ENCODE measurements at regions not wholly inside any gene's neighbourhood (a gene's known extent, or its start where the extent isn't known, plus 50 kb on each side); places are given as distances from the start of the nearest gene placed in this dataset.
A peak's percentile ranks its signal among the peaks of the same experiment; 100 is the strongest.

DNA sequence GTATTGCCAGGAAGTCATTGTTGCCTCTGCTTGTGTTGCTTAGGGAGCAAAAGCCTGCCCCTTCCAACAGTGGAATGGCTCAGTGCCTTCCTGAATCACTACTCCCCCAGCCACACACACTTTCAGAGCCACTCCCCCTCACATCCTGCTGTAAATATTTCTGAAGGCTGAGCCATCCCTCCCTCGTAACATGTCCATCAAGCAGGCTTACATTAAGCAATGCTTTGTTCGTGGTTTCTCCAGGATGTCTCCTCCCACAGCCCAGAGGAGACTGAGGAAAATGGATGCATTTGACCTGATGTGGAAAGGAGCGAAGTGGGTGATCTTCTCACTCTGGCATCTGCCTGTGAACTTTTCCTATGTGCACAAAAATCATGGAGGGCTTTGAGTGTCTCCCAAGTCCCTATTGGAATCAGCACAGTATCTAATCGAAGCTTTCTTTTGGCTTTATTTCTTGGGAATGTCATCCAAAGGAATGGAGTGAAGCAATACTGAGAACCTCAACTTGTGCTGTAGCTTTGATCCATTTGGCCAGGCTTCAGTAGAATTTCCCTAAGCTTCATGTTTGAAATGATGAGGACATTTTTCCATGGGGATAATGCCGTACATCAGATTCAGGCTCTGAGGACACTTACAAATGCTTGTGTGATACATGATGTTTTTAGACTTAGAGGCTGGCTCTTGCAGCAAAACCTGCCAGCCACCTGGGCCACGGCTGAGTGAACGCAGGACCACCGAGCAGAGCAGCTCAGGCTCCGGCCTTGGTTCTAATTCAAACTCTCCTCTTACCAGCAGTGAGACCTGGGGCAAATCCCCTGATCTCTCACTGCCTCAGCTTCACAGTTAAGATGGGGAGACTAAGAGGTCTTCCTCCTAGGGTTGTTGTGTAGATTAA lies 389.1 kb downstream of the ENC1 start:
- peak; percentile 86 to 90 for DNase-seq

DNA sequence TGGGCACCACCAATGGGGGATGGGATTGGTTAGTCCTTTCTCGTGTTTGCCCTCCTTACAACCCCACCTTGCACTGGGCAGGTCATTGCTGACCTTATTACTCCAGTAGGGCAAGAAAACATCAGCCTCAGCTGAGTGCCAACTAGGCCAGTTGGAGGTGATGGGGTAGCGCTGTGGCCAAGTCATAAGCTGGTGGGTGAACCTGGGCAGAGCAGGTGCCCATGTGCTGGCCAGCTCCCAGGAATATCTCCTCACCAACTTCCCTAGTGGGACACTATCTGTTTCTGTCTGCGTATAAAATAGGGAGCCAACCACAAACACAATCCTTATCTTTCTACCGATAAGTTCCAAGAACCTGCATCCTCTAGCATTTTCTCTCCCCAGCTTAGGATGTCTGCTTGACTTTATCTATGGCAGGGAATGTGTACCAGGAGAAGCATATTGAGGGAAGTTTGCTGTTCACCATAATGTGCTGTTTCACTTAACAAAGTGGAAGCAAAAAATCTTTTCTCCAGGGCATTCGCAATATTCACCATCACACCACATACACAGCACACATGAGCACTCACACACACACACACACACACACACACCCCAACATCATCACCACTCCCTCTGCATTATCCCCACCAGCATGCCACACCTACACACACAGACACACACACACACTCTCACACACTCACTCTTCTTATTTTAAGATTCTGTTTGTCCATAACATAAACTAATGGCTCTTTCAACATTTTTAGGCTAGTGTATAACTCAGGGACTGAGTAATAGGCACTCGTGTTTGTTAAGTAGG lies 390.0 kb downstream of the ENC1 start:
- DNase-seq: no peak

- no peak for DNase-seq
These were observed 392.0 kb downstream of the ENC1 start for GRCh38 chr5:74248576-74248975.

GRCh38 chr5:74244406-74244805 lies 396.1 kb downstream of the ENC1 start:
- DNase-seq: no peak

- no peak for DNase-seq
These were observed 396.9 kb downstream of the ENC1 start for GRCh38 chr5:74243634-74244033.

DNA sequence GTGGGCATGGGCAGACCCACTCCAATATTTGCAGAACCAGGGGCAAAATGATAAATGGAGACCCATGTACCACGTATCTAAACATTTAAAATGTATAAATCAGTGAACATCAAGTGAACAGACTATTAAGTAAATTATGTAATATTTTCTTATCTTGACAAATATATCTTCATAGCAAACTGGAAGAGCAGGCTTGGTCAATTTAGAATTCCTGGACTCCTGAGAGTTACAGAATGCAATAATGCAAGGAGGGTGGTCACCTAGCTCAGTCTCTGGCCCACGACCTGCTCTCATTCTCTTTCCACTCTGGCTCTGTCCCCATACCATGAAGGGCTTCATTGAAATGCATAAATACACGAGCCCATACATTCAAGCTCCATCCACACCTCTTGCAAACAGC lies 398.0 kb downstream of the ENC1 start:
- DNase-seq: no peak

DNA sequence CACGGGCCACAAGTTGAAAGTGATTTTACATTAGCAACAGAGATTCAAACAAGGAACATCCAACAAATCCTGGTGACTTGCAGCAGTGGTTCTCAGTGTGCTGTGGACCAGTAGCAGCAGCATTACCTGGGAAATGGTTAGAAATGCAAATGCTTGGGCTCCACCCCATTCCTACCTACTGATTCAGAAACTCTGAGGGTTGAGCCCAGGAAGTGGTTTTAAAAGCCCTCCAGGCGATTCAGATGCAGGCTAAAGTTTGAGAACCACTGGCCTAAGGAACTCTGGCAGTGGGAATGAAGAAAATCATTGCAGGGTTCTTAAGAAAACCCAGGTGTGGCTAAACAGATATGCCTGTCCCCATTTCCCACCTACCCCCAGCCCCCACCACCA lies 398.8 kb downstream of the ENC1 start:
- DNase-seq: no peak

DNA sequence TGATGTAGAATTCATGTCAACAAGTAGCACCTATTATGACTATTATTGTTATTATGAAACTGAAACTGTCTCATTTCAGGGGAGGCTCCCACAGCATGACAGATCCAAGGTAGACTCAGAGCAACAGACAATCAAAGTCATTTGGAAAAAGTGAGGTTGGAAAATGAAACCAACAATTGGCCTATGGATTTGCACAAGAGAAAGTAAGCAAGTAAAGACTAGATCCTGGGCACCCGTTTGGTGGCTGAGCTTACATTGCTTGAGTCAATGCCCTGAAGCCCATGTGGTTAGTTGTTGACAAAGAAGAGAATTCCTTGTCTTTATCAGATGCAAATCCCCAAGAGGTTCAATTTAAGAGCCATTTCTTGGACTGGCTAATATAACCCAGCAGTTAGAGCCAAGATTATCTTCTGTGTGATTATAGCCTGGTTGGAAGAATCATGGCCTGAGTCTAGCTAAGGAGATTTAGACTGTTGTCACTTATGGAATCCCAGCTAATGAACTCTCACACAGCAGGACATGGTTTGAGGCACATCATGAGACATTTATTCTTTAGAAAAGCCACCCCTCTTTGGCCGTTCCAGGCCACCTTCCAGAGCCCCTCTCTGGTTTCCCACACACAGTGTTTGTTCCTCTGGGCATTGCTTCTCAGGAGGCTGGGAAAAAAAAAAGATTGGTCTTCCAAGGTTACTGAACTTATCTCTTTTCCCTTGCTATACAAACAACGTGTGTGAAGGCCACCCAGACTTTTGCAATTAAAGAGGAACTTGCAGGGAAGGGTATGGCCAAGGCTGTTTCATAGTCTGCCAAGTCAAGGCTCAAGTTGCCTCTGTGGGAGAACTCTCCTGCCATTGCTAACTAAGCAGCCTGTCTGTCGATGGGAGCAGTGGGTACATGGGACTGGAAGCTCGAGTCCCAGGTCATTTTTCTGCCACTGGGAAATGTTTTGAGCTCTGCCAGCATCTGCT lies 399.5 kb downstream of the ENC1 start:
- DNase-seq: peak; percentile 55 to 67

GRCh38 chr5:74239261-74239660 lies 401.3 kb downstream of the ENC1 start:
- peak; percentile 87 to 90 for DNase-seq

DNA sequence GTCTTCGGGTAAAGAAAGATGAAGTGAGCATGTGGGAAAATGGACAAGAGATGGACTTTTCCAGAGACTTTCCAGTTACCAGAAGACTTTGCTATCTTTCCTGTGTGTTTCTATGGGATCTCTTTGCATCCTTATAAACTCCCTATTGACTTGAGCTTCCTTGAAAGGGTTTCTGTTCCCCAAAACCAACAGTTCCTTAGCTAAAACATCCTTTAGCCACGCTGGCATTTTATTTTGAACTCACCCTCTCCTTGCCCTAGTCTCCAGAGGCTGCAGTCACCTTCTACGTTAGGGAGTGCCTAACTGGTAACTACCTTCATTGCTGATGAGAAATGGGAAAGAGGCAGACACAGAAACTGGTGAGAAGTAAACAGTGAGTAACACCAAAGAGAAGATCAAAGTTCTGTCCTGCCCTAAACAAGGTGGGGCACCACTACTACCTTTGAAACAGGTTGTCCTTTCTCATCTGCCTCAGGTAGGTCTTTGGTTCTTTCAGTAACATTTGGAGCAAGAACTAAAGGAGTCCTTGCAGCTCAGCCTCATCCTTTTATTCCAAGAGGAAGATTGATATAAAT lies 402.9 kb downstream of the ENC1 start:
- DNase-seq: peak in 1 of 2 donors; percentile 24

GRCh38 chr5:74235552-74235951 lies 405.0 kb downstream of the ENC1 start:
- no peak for DNase-seq

GRCh38 chr5:74233571-74233970 lies 407.0 kb downstream of the ENC1 start:
- DNase-seq: no peak

- no peak for DNase-seq
These were observed 407.4 kb downstream of the ENC1 start for GRCh38 chr5:74233091-74233490.

- peak; percentile 39 to 56 for DNase-seq
These were observed 408.3 kb downstream of the ENC1 start for GRCh38 chr5:74232276-74232675.

DNA sequence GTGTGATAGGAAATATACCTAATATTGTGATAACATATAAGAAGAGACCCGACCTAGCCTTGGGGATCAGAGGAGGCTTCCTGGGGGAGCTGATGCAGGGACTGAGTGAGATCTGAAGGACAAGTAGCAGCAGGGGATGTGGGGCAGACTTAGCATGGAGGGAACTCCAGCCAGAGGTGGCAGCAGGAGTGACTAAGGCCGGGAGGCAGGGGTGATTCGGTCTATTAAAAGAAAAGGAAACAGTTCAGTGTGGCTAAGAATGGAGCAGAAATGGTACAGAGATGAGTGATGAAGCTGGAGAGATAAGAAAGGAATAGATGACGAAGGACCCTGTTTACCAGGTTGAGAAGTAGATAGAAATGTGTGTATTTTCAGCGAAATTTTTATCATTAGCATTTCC lies 408.8 kb downstream of the ENC1 start:
- DNase-seq: no peak

GRCh38 chr5:74226716-74227485 lies 413.6 kb downstream of the ENC1 start:
- DNase-seq: no peak

- no peak for DNase-seq
These were observed 414.9 kb downstream of the ENC1 start for GRCh38 chr5:74225587-74225986.

DNA sequence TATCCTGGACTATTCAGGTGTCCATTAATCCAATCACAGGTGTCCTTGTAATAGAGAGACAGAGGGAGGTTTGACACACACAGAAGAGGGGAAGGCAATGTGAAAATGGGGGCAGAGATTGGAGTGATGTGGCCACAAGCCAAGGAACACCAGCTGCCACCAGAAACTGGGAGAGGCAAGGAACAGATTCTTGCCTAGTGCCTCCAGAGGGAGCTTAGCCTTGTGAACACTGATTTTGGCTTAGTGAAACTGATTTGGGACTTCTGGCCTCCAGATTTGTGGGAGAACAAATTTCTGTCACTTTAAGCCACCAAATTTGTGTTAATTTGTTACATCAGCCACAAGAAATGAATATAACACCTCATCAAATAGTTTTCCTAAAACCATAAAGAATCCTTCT lies 416.2 kb downstream of the ENC1 start:
- DNase-seq: no peak

DNA sequence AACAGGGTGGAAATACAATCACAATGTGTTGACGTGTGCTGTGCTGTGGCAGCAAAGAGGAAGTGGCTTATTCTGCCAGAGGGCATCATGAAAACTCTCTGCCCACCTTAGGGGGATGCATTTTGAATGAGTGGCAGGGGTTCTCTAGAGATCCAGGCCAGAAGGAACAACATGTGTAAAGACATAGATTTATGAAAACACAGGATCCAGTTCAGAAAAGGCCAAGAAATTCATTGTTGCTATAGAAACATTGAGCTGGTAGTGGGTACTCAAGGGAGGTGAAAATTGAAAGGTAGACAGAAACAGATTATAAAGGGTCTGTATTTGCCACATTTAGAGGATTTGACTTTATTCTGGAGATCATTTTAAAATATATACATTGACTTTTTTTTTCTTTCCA lies 417.7 kb downstream of the ENC1 start:
- DNase-seq: no peak

GRCh38 chr5:74221413-74221812 lies 419.1 kb downstream of the ENC1 start:
- DNase-seq: no peak

GRCh38 chr5:74216012-74216411 lies 424.5 kb downstream of the ENC1 start:
- DNase-seq: no peak
